ENCODE measurements at regions not wholly inside any gene's neighbourhood (a gene's known extent, or its start where the extent isn't known, plus 50 kb on each side); places are given as distances from the start of the nearest gene placed in this dataset.

DNA sequence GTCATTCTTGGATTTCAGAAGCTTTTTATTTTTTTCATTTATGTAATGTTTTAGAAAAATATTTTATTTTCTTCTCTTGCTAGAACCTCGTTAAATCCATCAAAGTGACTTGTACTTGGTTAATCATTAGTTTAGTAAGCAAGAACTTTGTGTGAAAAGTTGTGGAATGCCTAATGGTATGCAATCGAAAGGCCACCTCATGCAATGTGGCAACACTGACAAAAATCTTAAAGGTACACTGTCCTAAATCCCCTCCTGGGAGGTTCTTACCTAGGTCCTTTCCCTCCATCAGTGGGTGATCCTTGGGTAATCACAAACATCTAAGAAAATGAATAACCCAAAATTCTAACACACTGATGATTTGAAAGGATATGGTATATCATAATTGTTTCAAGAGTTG is 304.2 kb downstream of the DNAH5 start:
- Histone ChIP-seq H3K9me3 (ENCODE audit: control insufficient read depth in 4 of 4, insufficient read depth in 3 of 4, low read length in 3 of 4) (peaks cover 0 to 5% (median 1%) of the 10 kb centered on the region in 4 donors), H3K27me3 (ENCODE audit: control insufficient read depth in 3 of 3, insufficient read depth in 3 of 3, low read length in 2 of 3) (no peaks in the 10 kb centered on the region), H3K4me3 (no peak overlapping the region), H3K4me1 (ENCODE audit: control insufficient read depth in 5 of 5, insufficient read depth in 5 of 5, low read length in 5 of 5) (no peaks in the 10 kb centered on the region), H3K36me3 (ENCODE audit: control insufficient read depth in 4 of 4, insufficient read depth in 4 of 4, low read length in 4 of 4) (no peaks in the 10 kb centered on the region), H3K9ac (ENCODE audit: insufficient read depth in 1 of 2, low read length in 2 of 2) (no peak overlapping the region), H3K27ac (ENCODE audit: low read depth in 1 of 2, low read length in 1 of 2) (no peak overlapping the region)
- ATAC-seq (ENCODE audit: insufficient read depth, low FRiP score) = no peak
- TF ChIP-seq CTCF (IDR thresholded peaks at IDR 0.05; ENCODE audit: control extremely low read depth, extremely low read depth) = no peak
- WGBS, 2 donors = 51 to 81% methylated on average over 2 of the region's 2 CpGs
- peak in 1 of 3 donors; percentile 1 for DNase-seq

- WGBS, 2 donors = 33 to 46% methylated on average over 1 of the region's 1 CpG
- Histone ChIP-seq H3K9me3 (ENCODE audit: control insufficient read depth in 4 of 4, insufficient read depth in 3 of 4, low read length in 3 of 4) (no peaks in the 10 kb centered on the region), H3K4me1 (ENCODE audit: control insufficient read depth in 5 of 5, insufficient read depth in 5 of 5, low read length in 5 of 5) (no peaks in the 10 kb centered on the region), H3K9ac (ENCODE audit: insufficient read depth in 1 of 2, low read length in 2 of 2) (no peak overlapping the region), H3K27me3 (ENCODE audit: control insufficient read depth in 3 of 3, insufficient read depth in 3 of 3, low read length in 2 of 3) (no peaks in the 10 kb centered on the region), H3K27ac (ENCODE audit: low read depth in 1 of 2, low read length in 1 of 2) (no peak overlapping the region), H3K4me3 (no peak overlapping the region), H3K36me3 (ENCODE audit: control insufficient read depth in 4 of 4, insufficient read depth in 4 of 4, low read length in 4 of 4) (no peaks in the 10 kb centered on the region)
- TF ChIP-seq CTCF (IDR thresholded peaks at IDR 0.05; ENCODE audit: control extremely low read depth, extremely low read depth) = no peak
- no peak for DNase-seq
- no peak for ATAC-seq (ENCODE audit: insufficient read depth, low FRiP score)
Observed at GRCh38 chr5:13632676-13633075, 311.8 kb downstream of the DNAH5 start.

DNA sequence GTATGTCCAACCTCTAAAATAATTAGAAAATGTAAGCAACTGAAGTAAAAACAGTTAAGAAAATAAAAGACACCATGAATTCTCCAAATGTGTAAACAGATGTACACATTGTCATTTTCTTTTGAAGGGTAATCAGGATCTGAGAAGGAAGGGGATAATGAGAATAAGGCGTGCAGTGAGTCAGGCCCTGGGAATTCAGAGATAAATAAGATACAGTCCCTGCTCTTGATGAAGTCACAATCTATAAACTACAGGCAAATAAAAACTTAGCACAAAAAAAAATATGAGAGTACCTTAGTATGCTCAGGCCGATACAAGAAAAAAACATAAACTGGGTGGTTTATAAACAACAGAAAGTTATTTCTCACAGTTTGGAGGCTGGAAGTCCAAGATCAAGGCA is 315.3 kb downstream of the DNAH5 start:
- H3K9me3 ChIP-seq (ENCODE audit: control insufficient read depth in 4 of 4, insufficient read depth in 3 of 4, low read length in 3 of 4) = peaks cover 0 to 3% (median 0%) of the 10 kb centered on the region in 4 donors
- WGBS, 2 donors = 85 to 92% methylated on average over 2 of the region's 2 CpGs
- no peak overlapping the region for H3K9ac ChIP-seq (ENCODE audit: insufficient read depth in 1 of 2, low read length in 2 of 2)
- no peak overlapping the region for H3K27ac ChIP-seq (ENCODE audit: low read depth in 1 of 2, low read length in 1 of 2)
- no peaks in the 10 kb centered on the region for H3K36me3 ChIP-seq (ENCODE audit: control insufficient read depth in 4 of 4, insufficient read depth in 4 of 4, low read length in 4 of 4)
- TF ChIP-seq CTCF (IDR thresholded peaks at IDR 0.05; ENCODE audit: control extremely low read depth, extremely low read depth) = no peak
- no peaks in the 10 kb centered on the region for H3K4me1 ChIP-seq (ENCODE audit: control insufficient read depth in 5 of 5, insufficient read depth in 5 of 5, low read length in 5 of 5)
- no peak overlapping the region for H3K4me3 ChIP-seq
- H3K27me3 ChIP-seq (ENCODE audit: control insufficient read depth in 3 of 3, insufficient read depth in 3 of 3, low read length in 2 of 3) = peaks cover 0 to 2% (median 0%) of the 10 kb centered on the region in 3 donors
- DNase-seq (no peak), ATAC-seq (ENCODE audit: insufficient read depth, low FRiP score) (no peak)

Data from lung (tissue), 11 donors.